ENCODE measurements at regions not wholly inside any gene's neighbourhood (a gene's known extent, or its start where the extent isn't known, plus 50 kb on each side); places are given as distances from the start of the nearest gene placed in this dataset.

- no TSS peak for BruUV-seq (replicated peaks)
- ChIA-PET CTCF (ENCODE audit: low intra/inter-chr PET ratio, low total read pairs) (no interaction called here), POLR2A (no interaction called here)
- no peaks in the 10 kb centered on the region for H3K9me3 ChIP-seq (ENCODE audit: low read length)
- no peak for FAIRE-seq
- no peak overlapping the region for H3K27ac ChIP-seq (ENCODE audit: extremely low read length, insufficient read depth, low read length)
- H3K4me3 ChIP-seq (replicated peaks in 1 of 3; ENCODE audit: insufficient read depth in 1 of 3, low read depth in 2 of 3, low read length in 3 of 3) = no peak overlapping the region
- H3K79me2 ChIP-seq (ENCODE audit: insufficient read depth, low read length) = no peaks in the 10 kb centered on the region
- H3K9ac ChIP-seq (ENCODE audit: insufficient read depth, low read depth, low read length) = no peak overlapping the region
- intact Hi-C loops (cut with micrococcal nuclease; ENCODE audit: unreplicated experiment) (no loop called here), in situ Hi-C loops (cut with HindIII; ENCODE audit: extremely low pct_ligation_motif_present, low pct_unique_long_range_greater_than_20kb) (no loop called here)
- no peak overlapping the region for H3K4me2 ChIP-seq (ENCODE audit: low read depth, low read length)
- H3K36me3 ChIP-seq (replicated peaks in 1 of 2; ENCODE audit: control insufficient read depth in 1 of 2, insufficient read depth in 2 of 2, low read length in 2 of 2) = no peaks in the 10 kb centered on the region
- 40% methylated on average over 7 of the region's 7 CpGs for WGBS (ENCODE audit: low lambda C conversion rate)
- ATAC-seq = no peak
- no peak overlapping the region for H2AFZ ChIP-seq (ENCODE audit: low read length)
- DNase-seq (ENCODE audit: low spot score) = no peak
- H4K20me1 ChIP-seq (ENCODE audit: insufficient read depth, low read length) = no peaks in the 10 kb centered on the region
- H3K27me3 ChIP-seq (ENCODE audit: control insufficient read depth in 1 of 2, insufficient read depth in 2 of 2, low read length in 2 of 2) = no peaks in the 10 kb centered on the region; a peak in 1 of 5 replicates
- no peaks in the 10 kb centered on the region for H3K4me1 ChIP-seq (ENCODE audit: insufficient read depth, low read length)
- no peak for TF ChIP-seq IRF1 (CRISPR knock-in tag; IDR thresholded peaks at IDR 0.05; ENCODE audit: low read depth)
- TF ChIP-seq ZNF710 (CRISPR knock-in tag; IDR thresholded peaks at IDR 0.05; ENCODE audit: borderline replicate concordance) = no peak
- TF ChIP-seq BCLAF1 (IDR thresholded peaks at IDR 0.05) = no peak
- TF ChIP-seq CHD4 (IDR thresholded peaks at IDR 0.05; ENCODE audit: borderline replicate concordance, low read length) = no peak
- TF ChIP-seq ZFY (CRISPR knock-in tag; IDR thresholded peaks at IDR 0.05) = no peak
- no peak for TF ChIP-seq MIER3 (CRISPR knock-in tag; IDR thresholded peaks at IDR 0.05; ENCODE audit: borderline replicate concordance)
- no peak for TF ChIP-seq ARNT2 (CRISPR knock-in tag; IDR thresholded peaks at IDR 0.05; ENCODE audit: low read depth)
- TF ChIP-seq ZNF18 (CRISPR knock-in tag; IDR thresholded peaks at IDR 0.05; ENCODE audit: insufficient replicate concordance) = no peak
- no peak for TF ChIP-seq ZMAT5 (CRISPR knock-in tag; IDR thresholded peaks at IDR 0.05; ENCODE audit: borderline replicate concordance, low read depth)
- no peak for TF ChIP-seq KAT2B (IDR thresholded peaks at IDR 0.05; ENCODE audit: borderline replicate concordance, low read depth, low read length)
- TF ChIP-seq PPARG (CRISPR knock-in tag; conservative IDR thresholded peaks at IDR 0.05) = no peak
- no peak for TF ChIP-seq RFX1 (IDR thresholded peaks at IDR 0.05)
- TF ChIP-seq SPEN (CRISPR knock-in tag; IDR thresholded peaks at IDR 0.05; ENCODE audit: low read depth) = no peak
- no peak for TF ChIP-seq GLMP (CRISPR knock-in tag; IDR thresholded peaks at IDR 0.05; ENCODE audit: borderline replicate concordance)
Measured at GRCh38 chr10:118506671-118507590, 88.5 kb downstream of the PRLHR start.
